Right lobe of liver (tissue), 6 donors: ENCODE measurements at regions not wholly inside any gene's neighbourhood (a gene's known extent, or its start where the extent isn't known, plus 50 kb on each side); places are given as distances from the start of the nearest gene placed in this dataset.

Experiments used
- ATAC-seq, 4 donors: fragments of 200-7000 bp; cut with Tn5 transposase; one replicate each; pipeline ENCODE4 v1.9.1; 2020; ENCODE audit warnings: mild to moderate bottlenecking in 4 of 4, moderate library complexity in 4 of 4
- DNase-seq, 3 donors: peaks; one replicate each; pipeline ENCODE4 v3.0.0-alpha.2; 2020
- H3K27ac ChIP-seq, 3 donors: fragments of 200-600 bp; one replicate each; pipeline ENCODE4 v1.8.0; 2022
- H3K27me3 ChIP-seq, 2 donors: fragments of 200-600 bp; one replicate each; pipeline ENCODE4 v1.8.0; 2022
- H3K36me3 ChIP-seq, 4 donors: fragments of 200-600 bp; sonication (generic) in 1 of 4; one replicate each; pipeline versions ENCODE4 v1.5.1 to v1.8.0; 2017 to 2022; ENCODE audit warnings: control low read depth in 1 of 4
- H3K4me1 ChIP-seq, 4 donors: fragments of 200-600 bp; sonication (generic) in 1 of 4; one replicate each; pipeline versions ENCODE4 v1.5.1 to v1.8.0; 2017 to 2022; ENCODE audit warnings: control low read depth in 1 of 4
- H3K4me3 ChIP-seq, 3 donors: fragments of 200-600 bp; one replicate each; pipeline ENCODE4 v1.8.0; 2022
- H3K9me3 ChIP-seq, 4 donors: fragments of 200-600 bp; sonication (generic) in 1 of 4; one replicate each; pipeline versions ENCODE4 v1.5.1 to v1.8.0; 2017 to 2022; ENCODE audit warnings: control low read depth in 1 of 4
- CTCF ChIP-seq, 4 donors: fragments of 200-600 bp in 3 of 4; fragments of 450-650 bp in 1 of 4; IDR thresholded peaks; one replicate each; pipeline versions ENCODE4 v1.5.1 to v1.8.0; 2016 to 2022; ENCODE audit warnings: antibody characterized with exemption in 4 of 4, mild to moderate bottlenecking in 2 of 4
- POLR2A ChIP-seq: fragments of 450-650 bp; IDR thresholded peaks from one replicate; pipeline ENCODE4 v1.6.1; 2017; ENCODE audit warnings: antibody characterized with exemption, mild to moderate bottlenecking
- WGBS: methylation state at CpG from one replicate; pipeline ENCODE4 v1.1.6; 2018; ENCODE audit warnings: low coverage, low lambda C conversion rate; ENCODE audit not compliant: insufficient coverage; ENCODE audit errors: missing lambda C conversion rate; 5-methylcytosine and 5-hydroxymethylcytosine counted together
- intact Hi-C, 2 donors: fragments of 100-400 bp; cut with DNase I; formaldehyde crosslinking; loops; one replicate each; pipeline versions ENCODE4 v1.11.2 to v1.14.1; 2022
- donor health status: DM: no; HTN: yes; CAD: no.
- donor health status: DM: no; HTN: no; CAD: no.
- donor health status: DM: no; HTN: no; CAD: no.
- donor health status: DM: no; HTN: yes; CAD: no.
- donor health status: DM: no; HTN: yes; CAD: no.

- Histone ChIP-seq H3K9me3 (no peaks in the 10 kb centered on the region), H3K4me1 (no peaks in the 10 kb centered on the region), H3K27ac (no peak overlapping the region), H3K27me3 (no peaks in the 10 kb centered on the region), H3K4me3 (no peak overlapping the region), H3K36me3 (no peaks in the 10 kb centered on the region)
- intact Hi-C loops, result no loop called here
- DNase-seq (no peak), ATAC-seq (no peak)
- TF ChIP-seq POLR2A, result no peak
- TF ChIP-seq CTCF (IDR thresholded peaks at IDR 0.05), result no peak
- 31% methylated on average over 4 of the region's 4 CpGs for WGBS
These were observed 375.5 kb downstream of the ZNF521 start for GRCh38 chr18:24976502-24976901.

- no peak for ATAC-seq
- H3K4me1 ChIP-seq, result no peaks in the 10 kb centered on the region
- 21% methylated on average over 3 of the region's 4 CpGs for WGBS
These were observed 372.7 kb downstream of the ZNF521 start for GRCh38 chr18:24979235-24979634.

GRCh38 chr18:24982831-24983230, 369.1 kb downstream of the ZNF521 start:
- intact Hi-C loops, result no loop called here
- TF ChIP-seq CTCF (IDR thresholded peaks at IDR 0.05) (no peak), POLR2A (no peak)
- WGBS, result 26% methylated on average over 2 of the region's 2 CpGs
- DNase-seq (no peak), ATAC-seq (no peak)
- Histone ChIP-seq H3K4me1 (no peaks in the 10 kb centered on the region), H3K27me3 (no peaks in the 10 kb centered on the region), H3K4me3 (no peak overlapping the region), H3K36me3 (no peaks in the 10 kb centered on the region), H3K9me3 (no peaks in the 10 kb centered on the region), H3K27ac (no peak overlapping the region)

More at GRCh38 chr18:24979235-24979634, 372.7 kb downstream of the ZNF521 start:
- no peak for DNase-seq
- no peak overlapping the region for H3K27ac ChIP-seq
- TF ChIP-seq POLR2A (no peak), CTCF (IDR thresholded peaks at IDR 0.05) (no peak)
- no peaks in the 10 kb centered on the region for H3K27me3 ChIP-seq
- no peaks in the 10 kb centered on the region for H3K36me3 ChIP-seq
- intact Hi-C loops, result no loop called here
- H3K9me3 ChIP-seq, result no peaks in the 10 kb centered on the region
- H3K4me3 ChIP-seq, result no peak overlapping the region

DNA sequence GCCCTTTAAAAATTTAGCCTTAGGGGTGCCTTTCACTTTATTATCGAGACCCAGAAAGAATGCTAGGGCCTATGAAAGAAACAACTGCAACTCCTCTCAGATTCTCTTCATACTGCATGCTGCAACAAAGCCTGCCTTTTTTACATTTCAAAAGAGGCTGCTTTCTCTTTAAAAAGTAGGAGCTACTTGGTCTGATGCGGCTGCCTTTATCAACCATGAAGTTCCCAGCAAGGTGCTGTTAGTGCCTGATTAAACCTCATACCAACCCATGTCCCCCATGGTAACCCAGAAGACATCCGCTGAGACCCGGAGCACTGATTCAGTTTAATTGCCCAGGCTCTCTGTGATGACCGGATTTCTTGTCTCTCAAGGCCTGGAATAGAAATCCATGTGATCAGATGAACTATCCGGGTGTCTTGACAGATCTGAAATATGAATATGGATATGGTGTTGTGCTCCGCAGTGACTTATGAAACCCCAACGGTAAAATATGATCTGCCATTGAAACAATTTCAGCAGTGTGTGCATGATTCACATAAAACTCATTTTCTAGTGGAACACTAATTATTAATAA, 368.3 kb downstream of the ZNF521 start:
- 44% methylated on average over 8 of the region's 8 CpGs for WGBS

More for the DNA sequence above, 368.3 kb downstream of the ZNF521 start:
- no peaks in the 10 kb centered on the region for H3K36me3 ChIP-seq
- H3K27ac ChIP-seq, result no peak overlapping the region
- no peak for TF ChIP-seq POLR2A
- TF ChIP-seq CTCF (IDR thresholded peaks at IDR 0.05), result no peak
- H3K27me3 ChIP-seq, result no peaks in the 10 kb centered on the region
- no peaks in the 10 kb centered on the region for H3K4me1 ChIP-seq
- intact Hi-C loops, result no loop called here
- ATAC-seq (no peak), DNase-seq (no peak)
- H3K9me3 ChIP-seq, result no peaks in the 10 kb centered on the region
- H3K4me3 ChIP-seq, result no peak overlapping the region
